Spleen (tissue), 7 donors: ENCODE measurements at regions not wholly inside any gene's neighbourhood (a gene's known extent, or its start where the extent isn't known, plus 50 kb on each side); places are given as distances from the start of the nearest gene placed in this dataset.

Experiments
- POLR2A ChIP-seq, 3 donors: fragments of 450-650 bp; IDR thresholded peaks; one replicate each; pipeline ENCODE4 v1.5.1; 2017; ENCODE audit warnings: antibody characterized with exemption in 3 of 3, mild to moderate bottlenecking in 1 of 3
- POLR2AphosphoS5 ChIP-seq, 3 donors: sonication (generic); formaldehyde crosslinking; IDR thresholded peaks; one replicate each; pipeline ENCODE4 v1.5.1; 2017; ENCODE audit warnings: antibody characterized with exemption in 3 of 3
- TF ChIP-seq, protein P1 (sequence below), 11 experiments: fragments of 200-600 bp in 7 of 11; fragments of 450-650 bp in 4 of 11; sonication (generic) in 4 of 11; IDR thresholded peaks in 8 of 11; conservative IDR thresholded peaks in 3 of 11; 1 replicate in 7 of 11; 2 replicates in 4 of 11; pipeline versions ENCODE4 v1.4.0 to v1.8.0; 2016 to 2021; ENCODE audit warnings: antibody characterized with exemption in 11 of 11, inconsistent platforms in 4 of 11, mild to moderate bottlenecking in 1 of 11
- donor health status: DM: no; HTN: no; CAD: no; lungs with moderate emphysema.
- donor health status: DM: no; HTN: no; CAD: no.
- donor health status: DM: no; HTN: no; CAD: no.

- TF ChIP-seq, protein P1, sequence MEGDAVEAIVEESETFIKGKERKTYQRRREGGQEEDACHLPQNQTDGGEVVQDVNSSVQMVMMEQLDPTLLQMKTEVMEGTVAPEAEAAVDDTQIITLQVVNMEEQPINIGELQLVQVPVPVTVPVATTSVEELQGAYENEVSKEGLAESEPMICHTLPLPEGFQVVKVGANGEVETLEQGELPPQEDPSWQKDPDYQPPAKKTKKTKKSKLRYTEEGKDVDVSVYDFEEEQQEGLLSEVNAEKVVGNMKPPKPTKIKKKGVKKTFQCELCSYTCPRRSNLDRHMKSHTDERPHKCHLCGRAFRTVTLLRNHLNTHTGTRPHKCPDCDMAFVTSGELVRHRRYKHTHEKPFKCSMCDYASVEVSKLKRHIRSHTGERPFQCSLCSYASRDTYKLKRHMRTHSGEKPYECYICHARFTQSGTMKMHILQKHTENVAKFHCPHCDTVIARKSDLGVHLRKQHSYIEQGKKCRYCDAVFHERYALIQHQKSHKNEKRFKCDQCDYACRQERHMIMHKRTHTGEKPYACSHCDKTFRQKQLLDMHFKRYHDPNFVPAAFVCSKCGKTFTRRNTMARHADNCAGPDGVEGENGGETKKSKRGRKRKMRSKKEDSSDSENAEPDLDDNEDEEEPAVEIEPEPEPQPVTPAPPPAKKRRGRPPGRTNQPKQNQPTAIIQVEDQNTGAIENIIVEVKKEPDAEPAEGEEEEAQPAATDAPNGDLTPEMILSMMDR (IDR thresholded peaks at IDR 0.05 in 8 of 11, conservative IDR thresholded peaks at IDR 0.05 in 3 of 11), result no peak
- TF ChIP-seq POLR2A (IDR thresholded peaks at IDR 0.05), result no peak
- TF ChIP-seq POLR2AphosphoS5 (IDR thresholded peaks at IDR 0.05), result no peak
These were observed 481.3 kb upstream of the SULF2 start for GRCh38 chr20:48266571-48266970.
